ENCODE measurements at regions not wholly inside any gene's neighbourhood (a gene's known extent, or its start where the extent isn't known, plus 50 kb on each side); places are given as distances from the start of the nearest gene placed in this dataset.

DNA sequence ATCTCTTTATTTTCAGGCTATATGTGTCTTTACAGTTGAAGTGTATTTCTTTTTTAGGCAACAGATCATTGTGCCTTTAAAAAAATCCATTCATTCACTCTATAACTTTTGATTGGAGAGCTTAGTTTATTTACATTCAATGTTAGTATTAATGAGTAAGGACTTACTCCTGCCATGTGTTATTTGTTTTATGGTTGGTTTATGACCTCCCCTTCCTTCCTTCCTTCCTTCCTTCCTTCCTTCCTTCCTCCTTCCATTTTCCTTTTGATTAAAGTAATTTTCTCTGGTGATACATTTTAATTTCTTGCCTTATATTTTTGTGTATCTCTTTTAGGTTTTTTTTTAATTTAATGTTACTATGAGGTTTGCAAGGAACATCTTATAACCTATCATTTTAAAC, 1005.3 kb upstream of the EPHA7 start:
- H3K4me3 ChIP-seq (ENCODE audit: low read length): no peak overlapping the region
- H3F3A ChIP-seq (ENCODE audit: insufficient read depth, low read length, poor library complexity, severe bottlenecking): no peaks in the 10 kb centered on the region
- H3K9ac ChIP-seq (ENCODE audit: low read length): no peak overlapping the region
- H3K79me2 ChIP-seq (replicated peaks; ENCODE audit: insufficient read depth, low read length): no peaks in the 10 kb centered on the region
- H3K27me3 ChIP-seq (ENCODE audit: insufficient read depth, low read depth, low read length): no peaks in the 10 kb centered on the region
- H2AFZ ChIP-seq (ENCODE audit: low read depth, low read length): no peak overlapping the region
- no peak for TF ChIP-seq MXI1 (conservative IDR thresholded peaks at IDR 0.05; ENCODE audit: poor library complexity, severe bottlenecking)
- TF ChIP-seq, protein P1, sequence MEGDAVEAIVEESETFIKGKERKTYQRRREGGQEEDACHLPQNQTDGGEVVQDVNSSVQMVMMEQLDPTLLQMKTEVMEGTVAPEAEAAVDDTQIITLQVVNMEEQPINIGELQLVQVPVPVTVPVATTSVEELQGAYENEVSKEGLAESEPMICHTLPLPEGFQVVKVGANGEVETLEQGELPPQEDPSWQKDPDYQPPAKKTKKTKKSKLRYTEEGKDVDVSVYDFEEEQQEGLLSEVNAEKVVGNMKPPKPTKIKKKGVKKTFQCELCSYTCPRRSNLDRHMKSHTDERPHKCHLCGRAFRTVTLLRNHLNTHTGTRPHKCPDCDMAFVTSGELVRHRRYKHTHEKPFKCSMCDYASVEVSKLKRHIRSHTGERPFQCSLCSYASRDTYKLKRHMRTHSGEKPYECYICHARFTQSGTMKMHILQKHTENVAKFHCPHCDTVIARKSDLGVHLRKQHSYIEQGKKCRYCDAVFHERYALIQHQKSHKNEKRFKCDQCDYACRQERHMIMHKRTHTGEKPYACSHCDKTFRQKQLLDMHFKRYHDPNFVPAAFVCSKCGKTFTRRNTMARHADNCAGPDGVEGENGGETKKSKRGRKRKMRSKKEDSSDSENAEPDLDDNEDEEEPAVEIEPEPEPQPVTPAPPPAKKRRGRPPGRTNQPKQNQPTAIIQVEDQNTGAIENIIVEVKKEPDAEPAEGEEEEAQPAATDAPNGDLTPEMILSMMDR (IDR thresholded peaks at IDR 0.05; ENCODE audit: poor library complexity, severe bottlenecking): no peak
- no peak for TF ChIP-seq RAD21 (conservative IDR thresholded peaks at IDR 0.05)
- TF ChIP-seq POLR2AphosphoS5 (IDR thresholded peaks at IDR 0.05): no peak
- TF ChIP-seq, protein P2, sequence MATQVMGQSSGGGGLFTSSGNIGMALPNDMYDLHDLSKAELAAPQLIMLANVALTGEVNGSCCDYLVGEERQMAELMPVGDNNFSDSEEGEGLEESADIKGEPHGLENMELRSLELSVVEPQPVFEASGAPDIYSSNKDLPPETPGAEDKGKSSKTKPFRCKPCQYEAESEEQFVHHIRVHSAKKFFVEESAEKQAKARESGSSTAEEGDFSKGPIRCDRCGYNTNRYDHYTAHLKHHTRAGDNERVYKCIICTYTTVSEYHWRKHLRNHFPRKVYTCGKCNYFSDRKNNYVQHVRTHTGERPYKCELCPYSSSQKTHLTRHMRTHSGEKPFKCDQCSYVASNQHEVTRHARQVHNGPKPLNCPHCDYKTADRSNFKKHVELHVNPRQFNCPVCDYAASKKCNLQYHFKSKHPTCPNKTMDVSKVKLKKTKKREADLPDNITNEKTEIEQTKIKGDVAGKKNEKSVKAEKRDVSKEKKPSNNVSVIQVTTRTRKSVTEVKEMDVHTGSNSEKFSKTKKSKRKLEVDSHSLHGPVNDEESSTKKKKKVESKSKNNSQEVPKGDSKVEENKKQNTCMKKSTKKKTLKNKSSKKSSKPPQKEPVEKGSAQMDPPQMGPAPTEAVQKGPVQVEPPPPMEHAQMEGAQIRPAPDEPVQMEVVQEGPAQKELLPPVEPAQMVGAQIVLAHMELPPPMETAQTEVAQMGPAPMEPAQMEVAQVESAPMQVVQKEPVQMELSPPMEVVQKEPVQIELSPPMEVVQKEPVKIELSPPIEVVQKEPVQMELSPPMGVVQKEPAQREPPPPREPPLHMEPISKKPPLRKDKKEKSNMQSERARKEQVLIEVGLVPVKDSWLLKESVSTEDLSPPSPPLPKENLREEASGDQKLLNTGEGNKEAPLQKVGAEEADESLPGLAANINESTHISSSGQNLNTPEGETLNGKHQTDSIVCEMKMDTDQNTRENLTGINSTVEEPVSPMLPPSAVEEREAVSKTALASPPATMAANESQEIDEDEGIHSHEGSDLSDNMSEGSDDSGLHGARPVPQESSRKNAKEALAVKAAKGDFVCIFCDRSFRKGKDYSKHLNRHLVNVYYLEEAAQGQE (IDR thresholded peaks at IDR 0.05; ENCODE audit: borderline replicate concordance): no peak
- no peak for TF ChIP-seq SMC3 (conservative IDR thresholded peaks at IDR 0.05; ENCODE audit: poor library complexity)
- no peak for TF ChIP-seq TAF1 (IDR thresholded peaks at IDR 0.05; ENCODE audit: low read depth)
- no peak for TF ChIP-seq EZH2 (IDR thresholded peaks at IDR 0.05; ENCODE audit: borderline replicate concordance, insufficient read depth, low read length, poor library complexity, severe bottlenecking)
- TF ChIP-seq EP300 (conservative IDR thresholded peaks at IDR 0.05; ENCODE audit: poor library complexity, severe bottlenecking): no peak
- no peaks in the 10 kb centered on the region for H3K9me3 ChIP-seq (ENCODE audit: low read length)
- H3K27ac ChIP-seq (ENCODE audit: low read length): no peak overlapping the region
- H4K20me1 ChIP-seq (ENCODE audit: insufficient read depth): no peaks in the 10 kb centered on the region
- H3K36me3 ChIP-seq (ENCODE audit: insufficient read depth, low read length): no peaks in the 10 kb centered on the region
- H3K9me2 ChIP-seq (ENCODE audit: insufficient read depth, low read length): no peaks in the 10 kb centered on the region
- H3K4me2 ChIP-seq (ENCODE audit: low read length): no peak overlapping the region

DNA sequence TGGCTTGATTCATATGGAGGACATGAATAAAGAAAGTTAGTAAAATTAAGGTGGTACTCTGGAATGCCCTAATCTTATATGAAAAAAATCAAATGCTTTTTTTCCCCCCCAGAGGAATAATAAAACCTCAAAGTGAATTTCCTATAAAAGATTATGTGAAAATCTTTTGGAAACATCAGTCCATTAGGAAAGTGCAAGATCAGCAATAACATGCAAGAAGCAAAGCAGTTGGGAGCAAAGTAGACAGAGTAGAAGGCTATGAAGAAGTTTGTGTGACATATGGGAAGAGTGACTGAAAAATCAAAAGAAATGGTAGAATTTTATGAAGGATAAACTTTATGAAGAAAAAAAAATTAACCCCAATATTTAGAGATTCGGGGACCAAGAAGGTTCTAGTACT, 998.0 kb upstream of the EPHA7 start:
- no peaks in the 10 kb centered on the region for H3K36me3 ChIP-seq (ENCODE audit: insufficient read depth, low read length)

More for the DNA sequence above, 998.0 kb upstream of the EPHA7 start:
- no peak overlapping the region for H3K4me3 ChIP-seq (ENCODE audit: low read length)
- no peaks in the 10 kb centered on the region for H3F3A ChIP-seq (ENCODE audit: insufficient read depth, low read length, poor library complexity, severe bottlenecking)
- H3K9me3 ChIP-seq (ENCODE audit: low read length): no peaks in the 10 kb centered on the region
- no peak overlapping the region for H2AFZ ChIP-seq (ENCODE audit: low read depth, low read length)
- TF ChIP-seq, protein P2 (IDR thresholded peaks at IDR 0.05; ENCODE audit: borderline replicate concordance): no peak
- no peak for TF ChIP-seq MXI1 (conservative IDR thresholded peaks at IDR 0.05; ENCODE audit: poor library complexity, severe bottlenecking)
- TF ChIP-seq EZH2 (IDR thresholded peaks at IDR 0.05; ENCODE audit: borderline replicate concordance, insufficient read depth, low read length, poor library complexity, severe bottlenecking): no peak
- TF ChIP-seq, protein P1 (IDR thresholded peaks at IDR 0.05; ENCODE audit: poor library complexity, severe bottlenecking): no peak
- TF ChIP-seq RAD21 (conservative IDR thresholded peaks at IDR 0.05): no peak
- TF ChIP-seq EP300 (conservative IDR thresholded peaks at IDR 0.05; ENCODE audit: poor library complexity, severe bottlenecking): no peak
- no peak for TF ChIP-seq TAF1 (IDR thresholded peaks at IDR 0.05; ENCODE audit: low read depth)
- no peak for TF ChIP-seq POLR2AphosphoS5 (IDR thresholded peaks at IDR 0.05)
- no peak for TF ChIP-seq SMC3 (conservative IDR thresholded peaks at IDR 0.05; ENCODE audit: poor library complexity)
- H3K27me3 ChIP-seq (ENCODE audit: insufficient read depth, low read depth, low read length): no peaks in the 10 kb centered on the region
- H3K79me2 ChIP-seq (replicated peaks; ENCODE audit: insufficient read depth, low read length): no peaks in the 10 kb centered on the region
- H3K27ac ChIP-seq (ENCODE audit: low read length): no peak overlapping the region
- no peak overlapping the region for H3K4me2 ChIP-seq (ENCODE audit: low read length)
- no peak overlapping the region for H3K9ac ChIP-seq (ENCODE audit: low read length)
- no peaks in the 10 kb centered on the region for H3K9me2 ChIP-seq (ENCODE audit: insufficient read depth, low read length)
- H4K20me1 ChIP-seq (ENCODE audit: insufficient read depth): no peaks in the 10 kb centered on the region

Measured in neural cell (in vitro differentiated cells).